Smooth muscle cell (in vitro differentiated cells): ENCODE measurements at regions not wholly inside any gene's neighbourhood (a gene's known extent, or its start where the extent isn't known, plus 50 kb on each side); places are given as distances from the start of the nearest gene placed in this dataset.
A peak's percentile ranks its signal among the peaks of the same experiment; 100 is the strongest.

Source experiments
- DNase-seq: peaks from one replicate; lab custom pipeline; 2025; ENCODE audit not compliant: unreplicated experiment; lab: John Stamatoyannopoulos, UW
- H2AFZ ChIP-seq: fragments of 200-600 bp; sonication (generic); 2 replicates; pipeline ENCODE4 v1.6.0; 2016; ENCODE audit warnings: antibody characterized with exemption, low read depth, mild to moderate bottlenecking
- H3F3A ChIP-seq: fragments of 200-600 bp; sonication (generic); 2 replicates; pipeline ENCODE4 v1.6.0; 2017; ENCODE audit warnings: antibody characterized with exemption, low read depth
- H3K27ac ChIP-seq: fragments of 200-600 bp; sonication (generic); 2 replicates; pipeline ENCODE4 v1.5.1; 2016; ENCODE audit warnings: low read depth, mild to moderate bottlenecking
- H3K27me3 ChIP-seq: fragments of 200-600 bp; sonication (generic); 2 replicates; pipeline ENCODE4 v1.6.1; 2016; ENCODE audit warnings: low read depth, mild to moderate bottlenecking
- H3K36me3 ChIP-seq: fragments of 200-600 bp; sonication (generic); 2 replicates; pipeline ENCODE4 v1.5.1; 2016; ENCODE audit warnings: low read depth
- H3K4me1 ChIP-seq: fragments of 200-600 bp; sonication (generic); 2 replicates; pipeline ENCODE4 v1.5.1; 2016; ENCODE audit warnings: low read depth
- H3K4me2 ChIP-seq: fragments of 200-600 bp; sonication (generic); 2 replicates; pipeline ENCODE4 v1.6.0; 2016; ENCODE audit warnings: mild to moderate bottlenecking
- H3K4me3 ChIP-seq: fragments of 200-600 bp; sonication (generic); 2 replicates; pipeline ENCODE4 v1.5.1; 2016; ENCODE audit warnings: mild to moderate bottlenecking
- H3K79me2 ChIP-seq: fragments of 200-600 bp; sonication (generic); 2 replicates; pipeline ENCODE4 v1.6.0; 2016; ENCODE audit warnings: low read depth, mild to moderate bottlenecking
- H3K9ac ChIP-seq: fragments of 200-600 bp; sonication (generic); 2 replicates; pipeline ENCODE4 v1.6.0; 2016; ENCODE audit warnings: low read depth
- H3K9me3 ChIP-seq: fragments of 200-600 bp; sonication (generic); replicated peaks from 2 replicates; pipeline ENCODE4 v1.5.1; 2016; ENCODE audit warnings: low read depth
- H4K20me1 ChIP-seq: fragments of 200-600 bp; sonication (generic); 2 replicates; pipeline ENCODE4 v1.6.0; 2016; ENCODE audit warnings: low read depth
- WGBS: methylation state at CpG from one replicate; pipeline ENCODE4 v1.1.7; 2016; ENCODE audit warnings: low lambda C conversion rate; 5-methylcytosine and 5-hydroxymethylcytosine counted together
- TF ChIP-seq, protein P1 (sequence below): fragments of 200-600 bp; sonication (generic); IDR thresholded peaks from 2 replicates; pipeline ENCODE4 v1.5.1; 2017; ENCODE audit warnings: borderline replicate concordance, mild to moderate bottlenecking, antibody characterized with exemption; ENCODE audit not compliant: insufficient read depth, poor library complexity, severe bottlenecking

DNA sequence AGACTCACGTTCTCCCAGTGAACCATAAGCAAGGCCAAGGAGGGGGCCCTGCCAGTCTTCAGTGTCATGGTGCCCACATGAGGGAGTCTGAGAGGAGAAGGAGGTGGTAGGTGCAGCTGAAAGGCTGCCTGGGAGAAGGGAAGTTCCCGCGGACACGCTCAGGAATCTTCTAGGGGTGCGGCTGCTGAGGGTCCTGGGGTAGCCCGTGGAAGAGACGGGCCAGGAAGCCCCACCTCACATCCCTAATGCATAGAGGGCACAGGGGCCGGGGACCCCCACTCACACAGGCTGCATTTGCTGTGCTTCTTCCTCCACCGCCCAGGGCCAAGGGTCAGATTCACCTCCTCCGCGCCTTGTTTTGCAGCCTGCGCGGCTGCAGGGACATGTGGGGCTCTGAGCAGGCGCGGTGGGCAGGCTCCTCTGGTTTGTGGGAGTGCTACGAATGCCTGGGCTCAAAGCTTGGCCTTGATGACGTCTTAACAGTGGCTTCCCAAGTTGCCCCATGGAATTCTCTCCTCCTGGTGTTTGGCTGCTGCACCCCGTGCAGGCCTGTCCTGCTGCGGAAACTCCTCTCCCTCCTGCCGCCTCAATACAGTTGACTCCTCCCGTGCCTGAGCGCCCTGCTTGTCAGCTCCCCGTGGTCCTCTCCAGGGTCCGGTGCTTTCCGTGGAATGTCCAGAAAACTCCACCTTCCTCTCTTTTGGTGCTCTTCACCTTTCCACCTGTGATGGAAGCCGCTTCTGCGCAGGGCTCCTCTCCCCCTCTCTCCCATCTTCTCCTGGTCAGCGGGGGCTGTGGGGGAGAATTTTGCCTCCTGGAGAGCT, 95.7 kb downstream of the VAPA start:
- Histone ChIP-seq H3K4me1 (no peaks in the 10 kb centered on the region), H2AFZ (no peak overlapping the region), H3K9me3 (no peaks in the 10 kb centered on the region), H3K27ac (no peak overlapping the region), H3K27me3 (no peaks in the 10 kb centered on the region), H3K4me2 (no peak overlapping the region), H3K4me3 (no peak overlapping the region), H3K79me2 (no peaks in the 10 kb centered on the region), H3F3A (peaks cover 3% of the 10 kb centered on the region), H4K20me1 (no peaks in the 10 kb centered on the region), H3K9ac (no peak overlapping the region), H3K36me3 (no peaks in the 10 kb centered on the region)
- TF ChIP-seq, protein P1, sequence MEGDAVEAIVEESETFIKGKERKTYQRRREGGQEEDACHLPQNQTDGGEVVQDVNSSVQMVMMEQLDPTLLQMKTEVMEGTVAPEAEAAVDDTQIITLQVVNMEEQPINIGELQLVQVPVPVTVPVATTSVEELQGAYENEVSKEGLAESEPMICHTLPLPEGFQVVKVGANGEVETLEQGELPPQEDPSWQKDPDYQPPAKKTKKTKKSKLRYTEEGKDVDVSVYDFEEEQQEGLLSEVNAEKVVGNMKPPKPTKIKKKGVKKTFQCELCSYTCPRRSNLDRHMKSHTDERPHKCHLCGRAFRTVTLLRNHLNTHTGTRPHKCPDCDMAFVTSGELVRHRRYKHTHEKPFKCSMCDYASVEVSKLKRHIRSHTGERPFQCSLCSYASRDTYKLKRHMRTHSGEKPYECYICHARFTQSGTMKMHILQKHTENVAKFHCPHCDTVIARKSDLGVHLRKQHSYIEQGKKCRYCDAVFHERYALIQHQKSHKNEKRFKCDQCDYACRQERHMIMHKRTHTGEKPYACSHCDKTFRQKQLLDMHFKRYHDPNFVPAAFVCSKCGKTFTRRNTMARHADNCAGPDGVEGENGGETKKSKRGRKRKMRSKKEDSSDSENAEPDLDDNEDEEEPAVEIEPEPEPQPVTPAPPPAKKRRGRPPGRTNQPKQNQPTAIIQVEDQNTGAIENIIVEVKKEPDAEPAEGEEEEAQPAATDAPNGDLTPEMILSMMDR: no peak
- DNase-seq: no peak
- 95% methylated on average over 28 of the region's 28 CpGs for WGBS

DNA sequence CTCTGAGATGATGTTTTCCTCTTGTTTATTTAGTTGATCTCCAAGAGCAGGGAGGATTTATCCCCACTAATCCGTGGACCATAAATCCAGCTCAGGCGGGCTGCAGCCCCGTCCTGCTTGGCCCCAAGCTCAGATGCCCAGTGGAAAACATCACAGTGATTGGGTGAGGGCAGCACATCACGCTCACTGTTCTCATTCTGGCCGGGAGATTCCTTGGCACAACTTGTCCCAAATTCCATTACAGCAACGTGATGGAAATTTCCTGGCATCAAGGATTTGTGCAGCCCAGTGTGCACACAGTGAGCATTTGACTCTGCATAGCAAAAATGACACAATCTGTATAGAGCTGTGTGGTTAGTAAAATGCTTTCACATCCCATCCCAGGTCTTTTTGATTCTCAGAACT, 96.8 kb downstream of the VAPA start:
- Histone ChIP-seq H4K20me1 (no peaks in the 10 kb centered on the region), H3K27ac (peak overlapping the region; percentile 59), H3K9ac (no peak overlapping the region), H3K27me3 (no peaks in the 10 kb centered on the region), H3K79me2 (no peaks in the 10 kb centered on the region), H3K4me3 (no peak overlapping the region), H3F3A (peaks cover 14% of the 10 kb centered on the region), H3K4me2 (peak overlapping the region; percentile 20), H3K4me1 (no peaks in the 10 kb centered on the region), H3K36me3 (no peaks in the 10 kb centered on the region), H2AFZ (no peak overlapping the region), H3K9me3 (no peaks in the 10 kb centered on the region)
- 9% methylated on average over 6 of the region's 6 CpGs for WGBS
- peak; percentile 44 for DNase-seq
- TF ChIP-seq, protein P1: no peak

- Histone ChIP-seq H3K9ac (no peak overlapping the region), H3K36me3 (no peaks in the 10 kb centered on the region), H3K4me1 (no peaks in the 10 kb centered on the region), H3K4me2 (peak overlapping the region; percentile 20), H3K4me3 (no peak overlapping the region), H4K20me1 (no peaks in the 10 kb centered on the region), H3K27ac (peak overlapping the region; percentile 59), H3K79me2 (no peaks in the 10 kb centered on the region), H2AFZ (no peak overlapping the region), H3K27me3 (no peaks in the 10 kb centered on the region), H3F3A (peaks cover 15% of the 10 kb centered on the region), H3K9me3 (no peaks in the 10 kb centered on the region)
- 47% methylated on average over 4 of the region's 4 CpGs for WGBS
- TF ChIP-seq, protein P1: no peak
- DNase-seq: no peak
These were observed 97.2 kb downstream of the VAPA start for GRCh38 chr18:10011061-10011460.

DNA sequence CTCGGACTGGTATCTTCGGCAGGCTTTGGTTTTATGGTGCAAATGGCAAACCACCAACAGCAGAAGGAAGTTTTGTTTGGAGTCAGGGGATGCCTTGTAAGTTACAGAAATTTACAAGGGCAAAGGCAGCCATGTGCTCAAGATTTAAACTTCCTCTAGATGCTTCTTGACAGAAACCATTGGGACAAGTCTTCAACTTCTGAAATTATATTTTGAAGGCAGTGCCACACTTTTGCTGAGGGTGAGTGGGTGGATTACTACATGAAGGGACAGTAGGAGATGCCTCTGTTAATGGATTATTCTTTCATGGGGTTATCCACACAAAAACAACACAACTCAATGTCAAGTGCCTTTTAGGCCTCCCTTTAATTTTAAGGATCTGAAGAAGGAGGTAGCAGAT, 97.9 kb downstream of the VAPA start:
- Histone ChIP-seq H3K4me1 (no peaks in the 10 kb centered on the region), H3K79me2 (no peaks in the 10 kb centered on the region), H3K4me2 (no peak overlapping the region), H2AFZ (no peak overlapping the region), H3K27ac (peak overlapping the region; percentile 59), H3K36me3 (no peaks in the 10 kb centered on the region), H3K9me3 (no peaks in the 10 kb centered on the region), H3K9ac (no peak overlapping the region), H3F3A (peaks cover 17% of the 10 kb centered on the region), H3K27me3 (no peaks in the 10 kb centered on the region), H3K4me3 (no peak overlapping the region), H4K20me1 (no peaks in the 10 kb centered on the region)
- DNase-seq: no peak
- WGBS: 32% methylated on average over 2 of the region's 2 CpGs
- TF ChIP-seq, protein P1: no peak
